H1 (cell line): ENCODE measurements at regions not wholly inside any gene's neighbourhood (a gene's known extent, or its start where the extent isn't known, plus 50 kb on each side); places are given as distances from the start of the nearest gene placed in this dataset.

Experiments
- CTCF ChIA-PET: fragments of 300-600 bp; sonication (Branson Sonifier 250); formaldehyde crosslinking; loops from one replicate; lab custom pipeline; 2021; ENCODE audit not compliant: partially characterized antibody; lab: Charles Lee
- POLR2A ChIA-PET: fragments of 300-600 bp; sonication (Branson Sonifier 250); formaldehyde crosslinking; loops from one replicate; lab custom pipeline; 2021; ENCODE audit warnings: inconsistent platforms; ENCODE audit not compliant: partially characterized antibody; lab: Charles Lee
- DNase-seq, 2 experiments: peaks; one replicate each; pipeline versions ENCODE4 v3.0.0 to v3.0.0-alpha.2; 2010 to 2022; ENCODE audit warnings: low spot score in 2 of 2, low read depth in 1 of 2, mixed read lengths in 1 of 2
- FAIRE-seq: peaks from 2 replicates; lab custom pipeline; 2011; peaks lifted over from hg19 to GRCh38; lab: Jason Lieb, UNC
- H2AFZ ChIP-seq: 2 replicates; pipeline ENCODE4 v1.8.1; 2012; ENCODE audit warnings: low read length, inconsistent platforms
- H2AK5ac ChIP-seq: 2 replicates; pipeline ENCODE4 v1.6.1; 2013; ENCODE audit warnings: low read depth, low read length
- H2BK120ac ChIP-seq: replicated peaks from 2 replicates; pipeline ENCODE3; 2013; ENCODE audit warnings: low read depth, low read length, inconsistent platforms
- H2BK12ac ChIP-seq: 2 replicates; pipeline ENCODE4 v1.6.1; 2013; ENCODE audit warnings: low read depth, low read length
- H2BK15ac ChIP-seq: 2 replicates; pipeline ENCODE4 v1.6.1; 2013; ENCODE audit warnings: low read length
- H2BK20ac ChIP-seq: 2 replicates; pipeline ENCODE4 v1.6.1; 2013; ENCODE audit warnings: low read length
- H2BK5ac ChIP-seq: 2 replicates; pipeline ENCODE4 v1.6.1; 2013; ENCODE audit warnings: low read depth, low read length
- H3K14ac ChIP-seq: 2 replicates; pipeline ENCODE4 v1.6.1; 2013; ENCODE audit warnings: inconsistent platforms; ENCODE audit not compliant: insufficient read length
- H3K18ac ChIP-seq: 2 replicates; pipeline ENCODE4 v1.6.1; 2013; ENCODE audit warnings: low read length; ENCODE audit errors: extremely low read depth
- H3K23ac ChIP-seq: 2 replicates; pipeline ENCODE4 v1.6.1; 2013; ENCODE audit warnings: inconsistent platforms; ENCODE audit not compliant: insufficient read length
- H3K23me2 ChIP-seq: 2 replicates; pipeline ENCODE4 v1.6.1; 2013; ENCODE audit warnings: low read depth, low read length
- H3K27ac ChIP-seq: 2 replicates; pipeline ENCODE4 v1.6.1; 2011; ENCODE audit warnings: low read depth, low read length, inconsistent platforms
- H3K27me3 ChIP-seq, 4 experiments: replicated peaks in 1 of 4; 1 replicate in 1 of 4; 2 replicates in 3 of 4; pipeline versions ENCODE4 v1.6.1 to v1.8.1; 2011 to 2013; ENCODE audit warnings: low read length in 3 of 4, mild to moderate bottlenecking in 3 of 4, inconsistent platforms in 2 of 4, mixed read lengths in 2 of 4, moderate library complexity in 1 of 4; ENCODE audit not compliant: control insufficient read depth in 3 of 4, insufficient read depth in 3 of 4; ENCODE audit errors: extremely low read depth in 1 of 4
- H3K36me3 ChIP-seq, 4 experiments: 2 replicates each; pipeline versions ENCODE4 v1.6.1 to v1.8.1; 2011 to 2013; ENCODE audit warnings: mild to moderate bottlenecking in 4 of 4, low read length in 3 of 4, moderate library complexity in 2 of 4, control low read depth in 1 of 4, inconsistent platforms in 1 of 4; ENCODE audit not compliant: insufficient read depth in 4 of 4, control insufficient read depth in 2 of 4
- H3K4ac ChIP-seq: replicated peaks from 2 replicates; pipeline ENCODE3; 2013; ENCODE audit warnings: low read length, low read depth, mixed read lengths, inconsistent platforms; ENCODE audit not compliant: insufficient read length
- H3K4me1 ChIP-seq, 4 experiments: replicated peaks in 1 of 4; 1 replicate in 1 of 4; 2 replicates in 3 of 4; pipeline versions ENCODE4 v1.6.1 to v1.8.1; 2011 to 2013; ENCODE audit warnings: low read length in 3 of 4, inconsistent platforms in 2 of 4, mixed read lengths in 1 of 4; ENCODE audit not compliant: insufficient read depth in 4 of 4, control insufficient read depth in 3 of 4
- H3K4me2 ChIP-seq, 2 experiments: 2 replicates each; pipeline versions ENCODE4 v1.6.1 to v1.8.1; 2011 to 2013; ENCODE audit warnings: low read depth in 2 of 2, low read length in 2 of 2, control low read depth in 1 of 2, inconsistent platforms in 1 of 2, mild to moderate bottlenecking in 1 of 2; ENCODE audit not compliant: insufficient read depth in 1 of 2
- H3K4me3 ChIP-seq, 4 experiments: fragments of 200-600, 300-600 bp in 1 of 4; sonication (generic), shearing (Covaris generic), sonication (Bioruptor Twin) in 1 of 4; 2 replicates each; pipeline versions ENCODE4 v1.5.1 to v1.8.1; 2011 to 2016; ENCODE audit warnings: low read length in 4 of 4, low read depth in 3 of 4, control low read depth in 2 of 4, inconsistent platforms in 2 of 4, mild to moderate bottlenecking in 2 of 4, mixed read lengths in 1 of 4, moderate library complexity in 1 of 4; ENCODE audit not compliant: insufficient read depth in 2 of 4; ENCODE audit errors: extremely low read depth in 1 of 4
- H3K56ac ChIP-seq: replicated peaks from 2 replicates; pipeline ENCODE3; 2013; ENCODE audit warnings: low read depth, mild to moderate bottlenecking, mixed read lengths, low read length, inconsistent platforms; ENCODE audit not compliant: insufficient read length
- H3K79me1 ChIP-seq: 2 replicates; pipeline ENCODE4 v1.6.1; 2013; ENCODE audit warnings: low read depth, low read length, control low read depth
- H3K79me2 ChIP-seq, 2 experiments: 2 replicates each; pipeline versions ENCODE4 v1.6.1 to v1.8.1; 2012 to 2013; ENCODE audit warnings: low read length in 2 of 2, mild to moderate bottlenecking in 2 of 2, inconsistent platforms in 1 of 2; ENCODE audit not compliant: insufficient read depth in 2 of 2, control insufficient read depth in 1 of 2
- H3K9ac ChIP-seq, 4 experiments: replicated peaks in 1 of 4; 1 replicate in 1 of 4; 2 replicates in 3 of 4; pipeline versions ENCODE4 v1.6.1 to v1.8.1; 2011 to 2013; ENCODE audit warnings: low read depth in 3 of 4, low read length in 3 of 4, control low read depth in 2 of 4, mild to moderate bottlenecking in 2 of 4, moderate library complexity in 2 of 4, inconsistent platforms in 1 of 4; ENCODE audit errors: extremely low read depth in 1 of 4
- H3K9me3 ChIP-seq, 2 experiments: 2 replicates each; pipeline versions ENCODE4 v1.6.1 to v1.8.1; 2012 to 2013; ENCODE audit warnings: mild to moderate bottlenecking in 2 of 2, moderate library complexity in 2 of 2, control low read depth in 1 of 2, inconsistent platforms in 1 of 2, low read depth in 1 of 2, low read length in 1 of 2, mixed read lengths in 1 of 2; ENCODE audit not compliant: insufficient read depth in 2 of 2
- H4K20me1 ChIP-seq, 2 experiments: replicated peaks in 1 of 2; 2 replicates each; pipeline versions ENCODE3 to v1.8.1; 2011 to 2013; ENCODE audit warnings: inconsistent platforms in 2 of 2, low read length in 2 of 2, mild to moderate bottlenecking in 1 of 2; ENCODE audit not compliant: insufficient read depth in 2 of 2, control insufficient read depth in 1 of 2
- H4K5ac ChIP-seq: 2 replicates; pipeline ENCODE4 v1.6.1; 2013; ENCODE audit warnings: low read length, low read depth, mixed read lengths, inconsistent platforms; ENCODE audit not compliant: insufficient read length
- H4K8ac ChIP-seq: 2 replicates; pipeline ENCODE4 v1.8.0; 2013; ENCODE audit warnings: mild to moderate bottlenecking, moderate library complexity, low read length, inconsistent platforms; ENCODE audit not compliant: insufficient read depth; ENCODE audit errors: extremely low read depth
- H4K91ac ChIP-seq: replicated peaks from 2 replicates; pipeline ENCODE3; 2013; ENCODE audit warnings: low read length, mixed read lengths, inconsistent platforms; ENCODE audit not compliant: insufficient read length
- BCL11A ChIP-seq, 2 experiments: IDR thresholded peaks; one replicate each; pipeline ENCODE4 v1.6.1; 2011; ENCODE audit warnings: low read depth in 2 of 2, low read length in 2 of 2, mild to moderate bottlenecking in 2 of 2
- PHF8 ChIP-seq: fragments of 200-600 bp; sonication (generic); conservative IDR thresholded peaks from 2 replicates; pipeline ENCODE4 v1.7.1; 2012; ENCODE audit warnings: low read depth, mild to moderate bottlenecking, inconsistent platforms, low read length, moderate library complexity
- POLR2A ChIP-seq, 2 experiments: IDR thresholded peaks; 1 replicate in 1 of 2; 2 replicates in 1 of 2; pipeline ENCODE4 v1.6.1; 2011; ENCODE audit warnings: low read depth in 2 of 2, low read length in 2 of 2, mild to moderate bottlenecking in 2 of 2; ENCODE audit errors: control extremely low read depth in 1 of 2
- SIX5 ChIP-seq: IDR thresholded peaks from 2 replicates; pipeline ENCODE4 v1.6.1; 2011; ENCODE audit warnings: mild to moderate bottlenecking, low read depth, low read length
- SUZ12 ChIP-seq: fragments of 200-600 bp; sonication (generic); IDR thresholded peaks from 2 replicates; pipeline ENCODE4 v1.6.1; 2012; ENCODE audit warnings: mild to moderate bottlenecking, inconsistent platforms, low read length, moderate library complexity, mixed read lengths
- WGBS, 2 experiments: shearing (Covaris generic) in 1 of 2; methylation state at CpG; one replicate each; pipeline versions ENCODE4 v1.1.6 to v1.1.7; 2013 to 2015; ENCODE audit warnings: low lambda C conversion rate in 2 of 2, mixed read lengths in 2 of 2, inconsistent platforms in 1 of 2, low coverage in 1 of 2, missing lambda C conversion rate in 1 of 2; ENCODE audit not compliant: insufficient replicate concordance in 2 of 2, insufficient coverage in 1 of 2, insufficient read length in 1 of 2; ENCODE audit errors: extremely low coverage in 1 of 2, missing lambda C conversion rate in 1 of 2; 5-methylcytosine and 5-hydroxymethylcytosine counted together

DNA sequence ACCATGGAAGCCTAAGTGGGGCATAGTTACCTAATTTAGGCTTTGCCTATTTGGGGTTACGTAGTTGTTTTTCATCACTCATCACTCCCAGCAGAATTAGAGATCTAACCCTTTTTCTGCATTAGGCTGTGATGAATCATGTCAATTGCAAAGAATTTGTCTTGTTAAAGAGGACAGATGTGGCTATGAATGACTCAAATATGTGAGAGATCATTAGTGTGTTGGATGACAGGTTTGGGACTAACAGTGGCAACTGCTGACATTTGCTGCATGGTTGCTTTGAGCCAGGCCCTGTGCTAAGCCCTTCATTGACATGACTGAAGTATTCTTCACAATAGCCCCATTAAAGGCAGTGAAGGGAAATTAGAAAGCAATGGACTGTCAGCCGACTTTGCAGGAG, 83.4 kb upstream of the BMPER start:
- H2BK15ac ChIP-seq = no peak overlapping the region
- no peaks in the 10 kb centered on the region for H3K4me1 ChIP-seq
- DNase-seq (no peak), FAIRE-seq (no peak)
- no peak overlapping the region for H4K5ac ChIP-seq
- H3K9ac ChIP-seq = no peak overlapping the region
- H3K27ac ChIP-seq = no peak overlapping the region
- no peak overlapping the region for H2BK120ac ChIP-seq
- no peak overlapping the region for H3K4me2 ChIP-seq
- TF ChIP-seq SUZ12 = no peak
- TF ChIP-seq BCL11A (IDR thresholded peaks at IDR 0.05; ENCODE audit: low read depth in 2 of 2, low read length in 2 of 2) = no peak
- TF ChIP-seq POLR2A (IDR thresholded peaks at IDR 0.05; ENCODE audit: control extremely low read depth in 1 of 2, low read depth in 2 of 2, low read length in 2 of 2) = no peak
- TF ChIP-seq SIX5 = no peak
- no peak for TF ChIP-seq PHF8
- H4K91ac ChIP-seq = no peak overlapping the region
- no peak overlapping the region for H2AFZ ChIP-seq
- CTCF ChIA-PET = interaction anchor here (0.7 to 2.8 kb wide), 3 partner anchors 14 to 266 kb away, joined by 3 to 9 read pairs (median 6); no protein-coding TSS in a partner anchor
- H3K18ac ChIP-seq = no peak overlapping the region
- H3K36me3 ChIP-seq = no peaks in the 10 kb centered on the region
- H2BK12ac ChIP-seq = no peak overlapping the region
- no peaks in the 10 kb centered on the region for H4K20me1 ChIP-seq
- no peak overlapping the region for H2BK20ac ChIP-seq
- no peaks in the 10 kb centered on the region for H3K27me3 ChIP-seq
- H3K79me1 ChIP-seq = no peaks in the 10 kb centered on the region
- no peaks in the 10 kb centered on the region; the same call in 1 of the 2 replicates for H3K23me2 ChIP-seq
- H4K8ac ChIP-seq = no peak overlapping the region
- H3K56ac ChIP-seq = no peak overlapping the region
- 86% methylated on average over 2 of the region's 2 CpGs; no CpG with 5 or more reads in 1 of the 2 experiments for WGBS, 2 experiments
- H3K79me2 ChIP-seq = no peaks in the 10 kb centered on the region
- 0 out of 4 replicates have a peak, but pooled peaks cover 0 to 4% of the 10 kb centered on the region in 2 experiments for H3K9me3 ChIP-seq
- no peak overlapping the region for H2BK5ac ChIP-seq
- no peak overlapping the region for H3K14ac ChIP-seq
- H3K4ac ChIP-seq = no peak overlapping the region
- H3K4me3 ChIP-seq = no peak overlapping the region
- H3K23ac ChIP-seq = no peak overlapping the region
- POLR2A ChIA-PET = no interaction called here
- no peak overlapping the region for H2AK5ac ChIP-seq
